ENCODE measurements at regions not wholly inside any gene's neighbourhood (a gene's known extent, or its start where the extent isn't known, plus 50 kb on each side); places are given as distances from the start of the nearest gene placed in this dataset.

- DNase-seq (ENCODE audit: insufficient read length, low spot score, missing footprints): no peak
- H2AFZ ChIP-seq (ENCODE audit: low read length): no peak overlapping the region
- H3K4me1 ChIP-seq (ENCODE audit: insufficient read depth, low read length): peaks cover 4% of the 10 kb centered on the region
- H3K27me3 ChIP-seq (ENCODE audit: insufficient read depth, low read length): no peaks in the 10 kb centered on the region
- H4K20me1 ChIP-seq (ENCODE audit: insufficient read depth, low read length): no peaks in the 10 kb centered on the region
- H3K4me2 ChIP-seq (ENCODE audit: insufficient read depth, low read length): no peak overlapping the region
- no peaks in the 10 kb centered on the region for H3K36me3 ChIP-seq (ENCODE audit: insufficient read depth, low read length)
- no peaks in the 10 kb centered on the region for H3K9me3 ChIP-seq (ENCODE audit: low read depth, low read length)
- no peak overlapping the region for H3K4me3 ChIP-seq (ENCODE audit: insufficient read depth, low read length)
- no peak for TF ChIP-seq CTCF (IDR thresholded peaks at IDR 0.05; ENCODE audit: extremely low read depth, low read depth, low read length)
- no peak overlapping the region for H3K27ac ChIP-seq (ENCODE audit: low read depth, low read length)
- no peaks in the 10 kb centered on the region for H3K79me2 ChIP-seq (ENCODE audit: insufficient read depth, low read length)
These were observed 105.3 kb upstream of the UBE3A start for GRCh38 chr15:25544076-25544475.

- H3K4me3 ChIP-seq (ENCODE audit: insufficient read depth, low read length): no peak overlapping the region
- no peaks in the 10 kb centered on the region for H3K27me3 ChIP-seq (ENCODE audit: insufficient read depth, low read length)
- H3K4me2 ChIP-seq (ENCODE audit: insufficient read depth, low read length): no peak overlapping the region
- H2AFZ ChIP-seq (ENCODE audit: low read length): no peak overlapping the region
- no peaks in the 10 kb centered on the region for H4K20me1 ChIP-seq (ENCODE audit: insufficient read depth, low read length)
- peak; percentile 58 for DNase-seq (ENCODE audit: insufficient read length, low spot score, missing footprints)
- no peaks in the 10 kb centered on the region for H3K9me3 ChIP-seq (ENCODE audit: low read depth, low read length)
- no peak overlapping the region for H3K27ac ChIP-seq (ENCODE audit: low read depth, low read length)
- TF ChIP-seq CTCF (IDR thresholded peaks at IDR 0.05; ENCODE audit: extremely low read depth, low read depth, low read length): no peak
- H3K79me2 ChIP-seq (ENCODE audit: insufficient read depth, low read length): no peaks in the 10 kb centered on the region
- H3K4me1 ChIP-seq (ENCODE audit: insufficient read depth, low read length): peaks cover 4% of the 10 kb centered on the region
- H3K36me3 ChIP-seq (ENCODE audit: insufficient read depth, low read length): no peaks in the 10 kb centered on the region
These were observed 104.4 kb upstream of the UBE3A start for GRCh38 chr15:25543196-25543595.

GRCh38 chr15:25541228-25541627 lies 102.4 kb upstream of the UBE3A start:
- TF ChIP-seq CTCF (IDR thresholded peaks at IDR 0.05; ENCODE audit: extremely low read depth, low read depth, low read length): no peak
- Histone ChIP-seq H3K79me2 (ENCODE audit: insufficient read depth, low read length) (no peaks in the 10 kb centered on the region), H3K4me1 (ENCODE audit: insufficient read depth, low read length) (peaks cover 4% of the 10 kb centered on the region), H3K9me3 (ENCODE audit: low read depth, low read length) (no peaks in the 10 kb centered on the region), H2AFZ (ENCODE audit: low read length) (no peak overlapping the region), H3K36me3 (ENCODE audit: insufficient read depth, low read length) (no peaks in the 10 kb centered on the region), H3K27me3 (ENCODE audit: insufficient read depth, low read length) (no peaks in the 10 kb centered on the region), H3K4me3 (ENCODE audit: insufficient read depth, low read length) (no peak overlapping the region), H4K20me1 (ENCODE audit: insufficient read depth, low read length) (no peaks in the 10 kb centered on the region), H3K4me2 (ENCODE audit: insufficient read depth, low read length) (no peak overlapping the region), H3K27ac (ENCODE audit: low read depth, low read length) (no peak overlapping the region)
- no peak for DNase-seq (ENCODE audit: insufficient read length, low spot score, missing footprints)

- Histone ChIP-seq H3K4me1 (ENCODE audit: insufficient read depth, low read length) (no peaks in the 10 kb centered on the region), H3K27me3 (ENCODE audit: insufficient read depth, low read length) (no peaks in the 10 kb centered on the region), H3K9me3 (ENCODE audit: low read depth, low read length) (no peaks in the 10 kb centered on the region), H3K79me2 (ENCODE audit: insufficient read depth, low read length) (no peaks in the 10 kb centered on the region), H3K4me3 (ENCODE audit: insufficient read depth, low read length) (no peak overlapping the region), H3K4me2 (ENCODE audit: insufficient read depth, low read length) (no peak overlapping the region), H3K36me3 (ENCODE audit: insufficient read depth, low read length) (no peaks in the 10 kb centered on the region), H2AFZ (ENCODE audit: low read length) (no peak overlapping the region), H4K20me1 (ENCODE audit: insufficient read depth, low read length) (no peaks in the 10 kb centered on the region), H3K27ac (ENCODE audit: low read depth, low read length) (no peak overlapping the region)
- no peak for TF ChIP-seq CTCF (IDR thresholded peaks at IDR 0.05; ENCODE audit: extremely low read depth, low read depth, low read length)
- no peak for DNase-seq (ENCODE audit: insufficient read length, low spot score, missing footprints)
These were observed 98.2 kb upstream of the UBE3A start for GRCh38 chr15:25536801-25537611.

Data from osteoblast (primary cell).